ENCODE measurements at regions not wholly inside any gene's neighbourhood (a gene's known extent, or its start where the extent isn't known, plus 50 kb on each side); places are given as distances from the start of the nearest gene placed in this dataset.

- TF ChIP-seq CTCF (IDR thresholded peaks at IDR 0.05; ENCODE audit: extremely low read depth, missing control alignments): no peak
Observed at GRCh38 chr21:38915546-38915945, 109.8 kb downstream of the ETS2 start.

GRCh38 chr21:38914528-38915293, 109.0 kb downstream of the ETS2 start:
- no peak for TF ChIP-seq CTCF (IDR thresholded peaks at IDR 0.05; ENCODE audit: extremely low read depth, missing control alignments)

More at GRCh38 chr21:38915546-38915945, 109.8 kb downstream of the ETS2 start:
- DNase-seq (ENCODE audit: low spot score): no peak

GRCh38 chr21:38913893-38914527, 108.3 kb downstream of the ETS2 start:
- DNase-seq (ENCODE audit: low spot score): no peak

More at GRCh38 chr21:38914528-38915293, 109.0 kb downstream of the ETS2 start:
- no peak for DNase-seq (ENCODE audit: low spot score)

GRCh38 chr21:38913120-38913892, 107.6 kb downstream of the ETS2 start:
- no peak for DNase-seq (ENCODE audit: low spot score)
- TF ChIP-seq CTCF (IDR thresholded peaks at IDR 0.05; ENCODE audit: extremely low read depth, missing control alignments): no peak

More at GRCh38 chr21:38913893-38914527, 108.3 kb downstream of the ETS2 start:
- TF ChIP-seq CTCF (IDR thresholded peaks at IDR 0.05; ENCODE audit: extremely low read depth, missing control alignments): no peak

GRCh38 chr21:38912789-38913119, 107.0 kb downstream of the ETS2 start:
- TF ChIP-seq CTCF (IDR thresholded peaks at IDR 0.05; ENCODE audit: extremely low read depth, missing control alignments): no peak
- DNase-seq (ENCODE audit: low spot score): no peak

- TF ChIP-seq CTCF (IDR thresholded peaks at IDR 0.05; ENCODE audit: extremely low read depth, missing control alignments): no peak
- DNase-seq (ENCODE audit: low spot score): no peak
Observed at GRCh38 chr21:38912102-38912629, 106.4 kb downstream of the ETS2 start.
